Panc1 (cell line): ENCODE measurements at regions not wholly inside any gene's neighbourhood (a gene's known extent, or its start where the extent isn't known, plus 50 kb on each side); places are given as distances from the start of the nearest gene placed in this dataset.
"Not testable (repeated sequence)": the region's sequence is repeated elsewhere in the genome, so short reads cannot be mapped to it uniquely, and the experiment has no call there.

Experiments used
- CTCF ChIP-seq: fragments of 450-650 bp; IDR thresholded peaks from 2 replicates; pipeline ENCODE4 v1.5.1; 2017; ENCODE audit warnings: mild to moderate bottlenecking
- REST ChIP-seq, 2 experiments: IDR thresholded peaks; 2 replicates each; pipeline ENCODE4 v1.6.1; 2011 to 2012; ENCODE audit warnings: low read depth in 2 of 2, control low read depth in 1 of 2, low read length in 1 of 2, mild to moderate bottlenecking in 1 of 2, moderate library complexity in 1 of 2; ENCODE audit not compliant: insufficient read depth in 1 of 2

GRCh38 chrX:5666689-5667088 lies 562.0 kb downstream of the NLGN4X start:
- not testable (repeated sequence) for TF ChIP-seq CTCF; REST (IDR thresholded peaks at IDR 0.05; ENCODE audit: insufficient read depth in 1 of 2, low read depth in 2 of 2, low read length in 1 of 2)
